H54 (cell line): ENCODE measurements at regions not wholly inside any gene's neighbourhood (a gene's known extent, or its start where the extent isn't known, plus 50 kb on each side); places are given as distances from the start of the nearest gene placed in this dataset.
"Not testable (repeated sequence)": the region's sequence is repeated elsewhere in the genome, so short reads cannot be mapped to it uniquely, and the experiment has no call there.

Experiments
- DNase-seq: peaks from one replicate; pipeline ENCODE4 v3.0.0; 2011; ENCODE audit warnings: low spot score, mixed read lengths; ENCODE audit not compliant: insufficient read length
- FAIRE-seq: peaks from 3 replicates; lab custom pipeline; 2011; peaks lifted over from hg19 to GRCh38; lab: Jason Lieb, UNC
- POLR2A ChIP-seq: IDR thresholded peaks from 2 replicates; pipeline ENCODE4 v1.6.1; 2011; ENCODE audit warnings: low read depth, mild to moderate bottlenecking, low read length

- no peak for TF ChIP-seq POLR2A
- FAIRE-seq: no peak
- DNase-seq: no peak
These were observed 419.4 kb downstream of the ISL1 start for GRCh38 chr5:51802551-51803184.

- no peak for FAIRE-seq
- no peak for TF ChIP-seq POLR2A
- DNase-seq: no peak
These were observed 423.4 kb downstream of the ISL1 start for GRCh38 chr5:51806677-51807076.

GRCh38 chr5:51810592-51810991, 427.3 kb downstream of the ISL1 start:
- FAIRE-seq (no peak), DNase-seq (no peak)
- no peak for TF ChIP-seq POLR2A

GRCh38 chr5:51811883-51812471, 428.7 kb downstream of the ISL1 start:
- TF ChIP-seq POLR2A: no peak
- FAIRE-seq (no peak), DNase-seq (no peak)

GRCh38 chr5:51814817-51815216, 431.6 kb downstream of the ISL1 start:
- DNase-seq, FAIRE-seq: not testable (repeated sequence)

- no peak for TF ChIP-seq POLR2A
- DNase-seq (no peak), FAIRE-seq (no peak)
These were observed 433.2 kb downstream of the ISL1 start for GRCh38 chr5:51816427-51816826.

DNA sequence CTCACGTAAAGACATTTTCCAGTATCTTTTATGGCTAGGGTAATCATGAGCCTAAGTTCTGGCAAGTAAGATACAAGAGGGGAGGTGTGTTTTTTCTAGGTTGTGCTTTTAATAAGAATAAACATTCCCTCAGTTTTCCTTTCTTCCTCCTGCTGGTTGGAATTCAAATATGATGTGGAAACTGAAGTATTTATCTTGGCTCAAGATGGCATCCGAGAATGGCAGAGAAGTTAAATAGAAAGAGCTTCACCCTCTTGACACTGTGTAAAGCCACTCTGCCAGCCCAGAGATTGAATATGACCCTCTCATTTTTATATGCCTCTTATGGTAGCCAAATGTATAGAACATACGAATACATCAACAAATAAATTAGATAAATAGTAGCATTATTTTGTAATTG, 438.4 kb downstream of the ISL1 start:
- DNase-seq (no peak), FAIRE-seq (no peak)
- no peak for TF ChIP-seq POLR2A

DNA sequence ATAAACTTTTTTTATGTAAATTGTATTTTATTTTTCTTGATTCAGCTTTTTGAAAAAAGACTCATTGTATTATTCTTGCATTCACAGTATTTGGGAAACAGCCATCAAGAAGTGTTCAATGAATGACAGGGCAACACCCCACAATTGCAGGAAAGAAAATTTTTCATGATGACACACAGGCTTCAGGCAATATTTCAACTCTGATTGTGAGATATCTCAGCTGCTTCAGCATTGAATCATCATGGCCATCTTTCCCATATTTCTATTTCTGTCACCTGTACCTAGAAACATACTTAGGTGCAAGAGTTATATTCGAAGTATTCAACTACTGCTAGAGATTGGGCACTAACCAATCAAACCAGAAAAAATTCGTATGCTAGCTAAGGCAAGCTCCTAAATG, 446.0 kb downstream of the ISL1 start:
- DNase-seq (no peak), FAIRE-seq (no peak)
- TF ChIP-seq POLR2A: no peak

DNA sequence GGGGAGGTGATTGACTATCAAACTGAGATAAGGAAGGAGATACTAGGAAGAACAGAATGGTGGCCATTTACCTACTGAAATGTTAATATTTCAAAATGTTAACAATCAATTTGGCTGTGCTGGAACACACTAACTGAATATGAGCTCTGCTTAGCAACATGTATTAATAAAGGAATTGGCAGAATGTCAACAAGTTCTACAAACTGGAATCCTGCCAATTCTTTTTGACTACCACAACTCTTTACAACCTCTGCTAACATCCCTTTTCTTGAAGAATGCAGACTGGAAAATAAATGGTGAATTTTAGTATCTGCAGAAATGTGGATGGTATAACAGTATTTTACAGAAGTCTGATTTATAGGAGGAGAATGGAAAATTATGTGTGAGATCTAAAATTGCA, 446.4 kb downstream of the ISL1 start:
- DNase-seq (no peak), FAIRE-seq (no peak)
- TF ChIP-seq POLR2A: no peak

GRCh38 chr5:51832934-51833470, 449.8 kb downstream of the ISL1 start:
- DNase-seq (no peak), FAIRE-seq (no peak)
- TF ChIP-seq POLR2A: no peak

- DNase-seq (no peak), FAIRE-seq (no peak)
- TF ChIP-seq POLR2A: no peak
These were observed 455.2 kb downstream of the ISL1 start for GRCh38 chr5:51838459-51838858.

DNA sequence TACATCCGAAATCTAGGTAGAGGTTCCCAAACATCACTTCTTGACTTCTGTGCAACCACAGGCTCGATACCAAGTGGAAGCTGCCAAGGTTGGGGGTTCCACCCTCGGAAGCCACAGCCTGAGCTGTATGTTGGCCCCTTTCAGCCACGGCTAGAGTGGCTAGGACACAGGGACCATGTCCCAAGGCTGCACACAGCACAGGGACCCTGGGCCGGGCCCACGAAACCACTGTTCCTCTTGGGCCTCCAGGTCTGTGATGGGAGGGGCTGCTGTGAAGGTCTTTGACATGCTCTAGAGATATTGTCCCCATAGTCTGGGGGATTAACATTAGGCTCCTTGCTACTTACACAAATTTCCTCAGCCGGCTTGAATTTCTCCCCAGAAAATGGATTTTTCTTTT, 460.6 kb downstream of the ISL1 start:
- no peak for TF ChIP-seq POLR2A
- DNase-seq (no peak), FAIRE-seq (no peak)

- DNase-seq: no peak
- FAIRE-seq: no peak
- TF ChIP-seq POLR2A: no peak
These were observed 462.8 kb downstream of the ISL1 start for GRCh38 chr5:51846015-51846414.

DNA sequence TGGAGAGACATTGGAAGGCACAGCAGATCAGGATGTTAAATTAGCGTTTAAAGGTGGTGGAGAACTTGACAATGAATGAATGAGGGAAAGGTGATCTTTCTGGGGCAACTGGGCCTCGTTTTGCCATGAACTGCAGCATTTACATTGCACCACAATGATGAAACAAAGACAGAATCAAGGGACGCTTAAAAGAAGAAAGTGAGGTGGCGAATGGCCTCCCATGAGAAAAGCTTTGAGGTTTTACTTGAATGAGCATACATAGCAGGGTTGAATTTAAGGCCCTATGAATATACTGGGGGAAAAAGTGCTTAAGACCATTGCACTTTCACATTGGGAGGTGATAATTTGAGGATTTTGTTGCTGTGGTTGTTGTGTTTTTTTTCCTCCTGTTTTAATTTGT, 476.4 kb downstream of the ISL1 start:
- DNase-seq: no peak
- FAIRE-seq: no peak
- no peak for TF ChIP-seq POLR2A

DNA sequence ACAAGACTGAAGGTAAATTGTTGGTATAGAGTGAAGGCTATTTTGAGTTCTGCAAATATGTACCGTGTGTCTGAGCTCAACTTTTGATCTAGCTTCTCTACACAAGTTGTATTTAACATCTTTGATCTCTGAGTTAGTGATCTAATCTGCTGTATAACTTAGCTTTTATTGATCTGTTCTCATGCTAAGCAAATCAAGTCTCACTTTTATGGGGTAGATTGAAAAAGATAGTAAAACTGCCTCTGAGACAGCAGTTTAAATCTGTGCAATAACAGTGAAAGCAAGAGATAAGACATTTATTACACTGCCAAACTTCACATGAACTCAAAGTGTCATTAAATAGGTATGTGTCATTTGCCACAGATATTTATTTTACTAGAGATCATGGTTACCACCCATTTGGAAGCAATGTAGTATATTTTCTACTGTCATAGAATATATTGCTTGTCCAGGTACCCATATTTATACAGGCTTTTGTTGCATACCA, 477.3 kb downstream of the ISL1 start:
- no peak for DNase-seq
- FAIRE-seq: no peak
- TF ChIP-seq POLR2A: no peak
